ENCODE measurements at regions not wholly inside any gene's neighbourhood (a gene's known extent, or its start where the extent isn't known, plus 50 kb on each side); places are given as distances from the start of the nearest gene placed in this dataset.

GRCh38 chr10:130232166-130233034, 96.2 kb downstream of the GLRX3 start:
- no peak for ATAC-seq (ENCODE audit: insufficient read depth, low FRiP score)
- H3K4me3 ChIP-seq = no peak overlapping the region
- H3K9ac ChIP-seq (ENCODE audit: insufficient read depth in 1 of 2, low read length in 2 of 2) = no peak overlapping the region
- no peaks in the 10 kb centered on the region for H3K36me3 ChIP-seq (ENCODE audit: control insufficient read depth in 4 of 4, insufficient read depth in 4 of 4, low read length in 4 of 4)
- H3K9me3 ChIP-seq (ENCODE audit: control insufficient read depth in 4 of 4, insufficient read depth in 3 of 4, low read length in 3 of 4) = peaks cover 0 to 20% (median 0%) of the 10 kb centered on the region in 4 donors
- WGBS, 2 donors = 84 to 88% methylated on average over 28 of the region's 28 CpGs
- TF ChIP-seq, protein P1, sequence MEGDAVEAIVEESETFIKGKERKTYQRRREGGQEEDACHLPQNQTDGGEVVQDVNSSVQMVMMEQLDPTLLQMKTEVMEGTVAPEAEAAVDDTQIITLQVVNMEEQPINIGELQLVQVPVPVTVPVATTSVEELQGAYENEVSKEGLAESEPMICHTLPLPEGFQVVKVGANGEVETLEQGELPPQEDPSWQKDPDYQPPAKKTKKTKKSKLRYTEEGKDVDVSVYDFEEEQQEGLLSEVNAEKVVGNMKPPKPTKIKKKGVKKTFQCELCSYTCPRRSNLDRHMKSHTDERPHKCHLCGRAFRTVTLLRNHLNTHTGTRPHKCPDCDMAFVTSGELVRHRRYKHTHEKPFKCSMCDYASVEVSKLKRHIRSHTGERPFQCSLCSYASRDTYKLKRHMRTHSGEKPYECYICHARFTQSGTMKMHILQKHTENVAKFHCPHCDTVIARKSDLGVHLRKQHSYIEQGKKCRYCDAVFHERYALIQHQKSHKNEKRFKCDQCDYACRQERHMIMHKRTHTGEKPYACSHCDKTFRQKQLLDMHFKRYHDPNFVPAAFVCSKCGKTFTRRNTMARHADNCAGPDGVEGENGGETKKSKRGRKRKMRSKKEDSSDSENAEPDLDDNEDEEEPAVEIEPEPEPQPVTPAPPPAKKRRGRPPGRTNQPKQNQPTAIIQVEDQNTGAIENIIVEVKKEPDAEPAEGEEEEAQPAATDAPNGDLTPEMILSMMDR (IDR thresholded peaks at IDR 0.05; ENCODE audit: control extremely low read depth, extremely low read depth) = no peak
- H3K27ac ChIP-seq (ENCODE audit: low read depth in 1 of 2, low read length in 1 of 2) = no peak overlapping the region
- no peaks in the 10 kb centered on the region for H3K27me3 ChIP-seq (ENCODE audit: control insufficient read depth in 3 of 3, insufficient read depth in 3 of 3, low read length in 2 of 3)
- no peak for DNase-seq
- H3K4me1 ChIP-seq (ENCODE audit: control insufficient read depth in 5 of 5, insufficient read depth in 5 of 5, low read length in 5 of 5) = no peaks in the 10 kb centered on the region

- WGBS, 2 donors = 85 to 89% methylated on average over 14 of the region's 14 CpGs
- Histone ChIP-seq H3K9me3 (ENCODE audit: control insufficient read depth in 4 of 4, insufficient read depth in 3 of 4, low read length in 3 of 4) (peaks cover 0 to 15% (median 0%) of the 10 kb centered on the region in 4 donors), H3K4me3 (no peak overlapping the region), H3K27me3 (ENCODE audit: control insufficient read depth in 3 of 3, insufficient read depth in 3 of 3, low read length in 2 of 3) (no peaks in the 10 kb centered on the region), H3K9ac (ENCODE audit: insufficient read depth in 1 of 2, low read length in 2 of 2) (no peak overlapping the region), H3K27ac (ENCODE audit: low read depth in 1 of 2, low read length in 1 of 2) (no peak overlapping the region), H3K4me1 (ENCODE audit: control insufficient read depth in 5 of 5, insufficient read depth in 5 of 5, low read length in 5 of 5) (no peaks in the 10 kb centered on the region), H3K36me3 (ENCODE audit: control insufficient read depth in 4 of 4, insufficient read depth in 4 of 4, low read length in 4 of 4) (no peaks in the 10 kb centered on the region)
- TF ChIP-seq, protein P1 (IDR thresholded peaks at IDR 0.05; ENCODE audit: control extremely low read depth, extremely low read depth) = no peak
- ATAC-seq (ENCODE audit: insufficient read depth, low FRiP score) (no peak), DNase-seq (no peak)
Observed at GRCh38 chr10:130233035-130233360, 96.8 kb downstream of the GLRX3 start.

- Histone ChIP-seq H3K9me3 (ENCODE audit: control insufficient read depth in 4 of 4, insufficient read depth in 3 of 4, low read length in 3 of 4) (peaks cover 0 to 15% (median 0%) of the 10 kb centered on the region in 4 donors), H3K27ac (ENCODE audit: low read depth in 1 of 2, low read length in 1 of 2) (no peak overlapping the region), H3K36me3 (ENCODE audit: control insufficient read depth in 4 of 4, insufficient read depth in 4 of 4, low read length in 4 of 4) (no peaks in the 10 kb centered on the region), H3K27me3 (ENCODE audit: control insufficient read depth in 3 of 3, insufficient read depth in 3 of 3, low read length in 2 of 3) (no peaks in the 10 kb centered on the region), H3K4me1 (ENCODE audit: control insufficient read depth in 5 of 5, insufficient read depth in 5 of 5, low read length in 5 of 5) (no peaks in the 10 kb centered on the region), H3K9ac (ENCODE audit: insufficient read depth in 1 of 2, low read length in 2 of 2) (no peak overlapping the region), H3K4me3 (no peak overlapping the region)
- TF ChIP-seq, protein P1 (IDR thresholded peaks at IDR 0.05; ENCODE audit: control extremely low read depth, extremely low read depth) = no peak
- 88 to 94% methylated on average over 8 of the region's 8 CpGs for WGBS, 2 donors
- no peak for DNase-seq
- no peak for ATAC-seq (ENCODE audit: insufficient read depth, low FRiP score)
Observed at GRCh38 chr10:130233426-130233825, 97.2 kb downstream of the GLRX3 start.
